ENCODE measurements at regions not wholly inside any gene's neighbourhood (a gene's known extent, or its start where the extent isn't known, plus 50 kb on each side); places are given as distances from the start of the nearest gene placed in this dataset.
"Not testable (repeated sequence)": the region's sequence is repeated elsewhere in the genome, so short reads cannot be mapped to it uniquely, and the experiment has no call there.

- Histone ChIP-seq H3K27me3 (no peaks in the 10 kb centered on the region), H3K4me1 (no peaks in the 10 kb centered on the region), H3K36me3 (no peaks in the 10 kb centered on the region), H3K27ac (no peak overlapping the region), H3K9me3 (no peaks in the 10 kb centered on the region), H3K4me3 (no peak overlapping the region)
- WGBS, 2 donors (ENCODE audit: low coverage in 1 of 2): 54 to 57% methylated on average over 4 to 7 of the region's 7 CpGs
- TF ChIP-seq POLR2A (IDR thresholded peaks at IDR 0.05) (no peak), CTCF (IDR thresholded peaks at IDR 0.05) (no peak), POLR2AphosphoS5 (IDR thresholded peaks at IDR 0.05) (no peak), EP300 (IDR thresholded peaks at IDR 0.05; ENCODE audit: low read depth) (no peak)
- no peak for DNase-seq
- in situ Hi-C loops (cut with MboI; ENCODE audit: low pct_ligation_motif_present in 1 of 4, low pct_unique_long_range_greater_than_20kb in 1 of 4, low sequenced_read_pairs in 3 of 4) (no loop called here), intact Hi-C loops (cut with DNase I; ENCODE audit: low total_unique reads) (no loop called here)
Measured at GRCh38 chr14:105879503-105879866, 353.1 kb downstream of the TMEM121 start.

DNA sequence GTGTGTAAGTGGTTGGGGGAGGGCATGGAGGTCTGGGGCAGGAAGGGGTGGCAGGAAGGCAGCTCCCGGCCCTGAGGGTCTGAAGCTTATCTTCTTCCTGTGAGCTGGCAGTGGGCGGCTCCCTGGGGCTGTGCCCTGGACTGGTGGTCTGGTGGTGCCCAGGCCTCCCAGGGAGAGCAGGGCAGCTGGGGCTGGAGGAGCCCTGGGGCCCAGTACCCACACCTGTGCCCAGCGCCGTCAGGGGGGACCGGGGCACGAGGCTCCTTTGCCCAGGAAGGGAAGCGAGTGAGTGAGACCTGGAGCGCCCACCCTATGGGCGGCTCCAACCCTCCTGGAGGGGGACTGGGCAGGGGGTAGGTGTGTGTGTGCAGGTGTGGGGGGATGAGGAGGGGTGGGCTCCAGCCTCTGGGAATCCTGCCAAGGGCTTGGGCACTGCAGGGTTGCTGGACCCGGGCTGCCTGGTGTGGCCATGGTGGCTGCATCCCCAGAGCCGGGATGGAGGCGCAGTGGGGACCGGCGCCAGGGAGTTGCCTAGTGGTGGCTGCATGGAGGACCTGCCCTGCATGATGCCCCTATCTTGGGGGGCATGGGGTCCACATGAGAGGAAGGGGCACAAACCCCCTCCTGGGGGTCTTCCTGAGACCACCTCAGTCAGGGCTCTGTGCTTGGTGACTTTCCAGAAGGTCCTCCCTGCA is 353.6 kb downstream of the TMEM121 start:
- Histone ChIP-seq H3K27me3 (no peaks in the 10 kb centered on the region), H3K4me1 (no peaks in the 10 kb centered on the region), H3K4me3 (no peak overlapping the region), H3K9me3 (no peaks in the 10 kb centered on the region), H3K36me3 (no peaks in the 10 kb centered on the region), H3K27ac (no peak overlapping the region)
- no peak for TF ChIP-seq EP300 (IDR thresholded peaks at IDR 0.05; ENCODE audit: low read depth)
- TF ChIP-seq CTCF (IDR thresholded peaks at IDR 0.05): no peak
- TF ChIP-seq POLR2AphosphoS5 (IDR thresholded peaks at IDR 0.05): no peak
- TF ChIP-seq POLR2A (IDR thresholded peaks at IDR 0.05): no peak
- DNase-seq: peak; percentile 3
- in situ Hi-C loops (cut with MboI; ENCODE audit: low pct_ligation_motif_present in 1 of 4, low pct_unique_long_range_greater_than_20kb in 1 of 4, low sequenced_read_pairs in 3 of 4) (no loop called here), intact Hi-C loops (cut with DNase I; ENCODE audit: low total_unique reads) (loop anchor here (10.0 kb wide), 1 partner anchor 995 kb away; no protein-coding TSS in a partner anchor)
- WGBS, 2 donors (ENCODE audit: low coverage in 1 of 2): 0 to 92% methylated on average over 1 to 7 of the region's 14 CpGs

- DNase-seq: no peak
- Histone ChIP-seq H3K36me3 (no peaks in the 10 kb centered on the region), H3K27ac (no peak overlapping the region), H3K27me3 (no peaks in the 10 kb centered on the region), H3K9me3 (no peaks in the 10 kb centered on the region), H3K4me3 (no peak overlapping the region), H3K4me1 (no peaks in the 10 kb centered on the region)
- WGBS, 2 donors (ENCODE audit: low coverage in 1 of 2): 63% methylated on average over 11 of the region's 11 CpGs; no CpG with 5 or more reads in 1 of the 2 donors
- TF ChIP-seq EP300 (IDR thresholded peaks at IDR 0.05; ENCODE audit: low read depth) (no peak), POLR2AphosphoS5 (IDR thresholded peaks at IDR 0.05) (no peak), CTCF (IDR thresholded peaks at IDR 0.05) (no peak), POLR2A (IDR thresholded peaks at IDR 0.05) (no peak)
- intact Hi-C loops (cut with DNase I; ENCODE audit: low total_unique reads) (loop anchor here (10.0 kb wide), 1 partner anchor 996 kb away; no protein-coding TSS in a partner anchor), in situ Hi-C loops (cut with MboI; ENCODE audit: low pct_ligation_motif_present in 1 of 4, low pct_unique_long_range_greater_than_20kb in 1 of 4, low sequenced_read_pairs in 3 of 4) (no loop called here)
Measured at GRCh38 chr14:105880616-105881015, 354.2 kb downstream of the TMEM121 start.

DNA sequence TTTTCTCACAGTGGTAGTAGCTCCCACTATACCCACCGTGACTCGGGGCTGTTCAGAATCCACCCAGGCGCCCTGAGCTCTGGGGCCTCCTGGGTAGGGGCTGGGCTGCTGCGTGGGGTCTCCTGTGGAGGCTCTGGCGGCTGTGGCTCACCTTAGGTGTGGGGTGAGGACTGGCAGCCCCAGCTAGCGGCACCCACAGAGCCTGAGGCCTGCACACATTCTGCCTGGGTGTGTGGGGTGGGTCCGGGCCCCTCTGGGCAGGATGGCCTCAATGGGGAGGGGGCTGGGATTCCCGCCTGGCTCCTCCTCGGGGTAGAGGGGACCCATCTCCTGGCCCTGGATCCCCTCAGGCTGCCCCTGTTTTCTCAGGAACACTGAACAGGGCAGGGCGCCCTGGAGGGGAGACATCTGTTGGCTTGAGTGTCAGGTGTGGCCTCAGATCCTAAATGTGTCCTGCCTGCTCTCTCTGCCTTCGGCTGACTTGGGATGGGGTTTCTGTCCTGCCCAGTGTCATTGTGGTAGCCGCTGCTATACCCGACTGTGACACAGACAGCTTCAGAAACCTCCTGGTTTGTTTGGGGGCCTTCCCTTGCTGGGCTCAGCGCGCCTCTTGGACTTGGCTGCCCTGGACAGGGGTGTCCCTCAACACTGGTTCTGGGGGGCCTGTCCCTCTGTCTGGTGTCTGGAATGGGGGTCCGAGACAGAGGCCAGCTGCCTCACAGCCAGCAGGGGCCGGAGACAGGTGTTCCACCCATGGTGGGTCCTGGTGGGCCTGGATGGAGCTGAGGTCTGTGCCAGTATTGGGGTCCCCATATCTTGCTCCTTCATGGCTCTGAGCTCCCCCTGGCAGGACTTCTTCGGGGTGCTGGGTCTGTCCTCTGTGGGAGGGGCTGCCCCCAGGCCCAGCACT is 354.9 kb downstream of the TMEM121 start:
- TF ChIP-seq POLR2AphosphoS5 (IDR thresholded peaks at IDR 0.05): no peak
- TF ChIP-seq EP300 (IDR thresholded peaks at IDR 0.05; ENCODE audit: low read depth): no peak
- no peak for TF ChIP-seq CTCF (IDR thresholded peaks at IDR 0.05)
- TF ChIP-seq POLR2A (IDR thresholded peaks at IDR 0.05): no peak
- intact Hi-C loops (cut with DNase I; ENCODE audit: low total_unique reads): loop anchor here (10.0 kb wide), 1 partner anchor 996 kb away; no protein-coding TSS in a partner anchor
- H3K4me3 ChIP-seq: no peak overlapping the region
- no peak overlapping the region for H3K27ac ChIP-seq
- H3K27me3 ChIP-seq: no peaks in the 10 kb centered on the region
- DNase-seq: peak; percentile 3
- in situ Hi-C loops (cut with MboI; ENCODE audit: low pct_ligation_motif_present in 1 of 4, low pct_unique_long_range_greater_than_20kb in 1 of 4, low sequenced_read_pairs in 3 of 4): no loop called here
- no peaks in the 10 kb centered on the region for H3K9me3 ChIP-seq
- H3K36me3 ChIP-seq: no peaks in the 10 kb centered on the region
- H3K4me1 ChIP-seq: no peaks in the 10 kb centered on the region
- WGBS, 2 donors (ENCODE audit: low coverage in 1 of 2): 74% methylated on average over 12 of the region's 18 CpGs; no CpG with 5 or more reads in 1 of the 2 donors

- in situ Hi-C loops (cut with MboI; ENCODE audit: low pct_ligation_motif_present in 1 of 4, low pct_unique_long_range_greater_than_20kb in 1 of 4, low sequenced_read_pairs in 3 of 4); H3K4me3 ChIP-seq; H3K27me3 ChIP-seq; H3K4me1 ChIP-seq; H3K27ac ChIP-seq; H3K36me3 ChIP-seq; H3K9me3 ChIP-seq: not testable (repeated sequence)
- 46% methylated on average over 8 of the region's 10 CpGs; no CpG with 5 or more reads in 1 of the 2 donors for WGBS, 2 donors (ENCODE audit: low coverage in 1 of 2)
- intact Hi-C loops (cut with DNase I; ENCODE audit: low total_unique reads): loop anchor here (10.0 kb wide), 1 partner anchor 997 kb away; no protein-coding TSS in a partner anchor
- peak; percentile 6 for DNase-seq
Measured at GRCh38 chr14:105882011-105882410, 355.6 kb downstream of the TMEM121 start.
